GM21381 (cell line): ENCODE measurements at regions not wholly inside any gene's neighbourhood (a gene's known extent, or its start where the extent isn't known, plus 50 kb on each side); places are given as distances from the start of the nearest gene placed in this dataset.
A peak's percentile ranks its signal among the peaks of the same experiment; 100 is the strongest.

Experiments used
- ATAC-seq: cut with Tn5 transposase; IDR thresholded peaks from one replicate; pipeline ENCODE4 v1.9.1; 2021; ENCODE audit warnings: mild to moderate bottlenecking, moderate library complexity; ENCODE audit not compliant: unreplicated experiment

DNA sequence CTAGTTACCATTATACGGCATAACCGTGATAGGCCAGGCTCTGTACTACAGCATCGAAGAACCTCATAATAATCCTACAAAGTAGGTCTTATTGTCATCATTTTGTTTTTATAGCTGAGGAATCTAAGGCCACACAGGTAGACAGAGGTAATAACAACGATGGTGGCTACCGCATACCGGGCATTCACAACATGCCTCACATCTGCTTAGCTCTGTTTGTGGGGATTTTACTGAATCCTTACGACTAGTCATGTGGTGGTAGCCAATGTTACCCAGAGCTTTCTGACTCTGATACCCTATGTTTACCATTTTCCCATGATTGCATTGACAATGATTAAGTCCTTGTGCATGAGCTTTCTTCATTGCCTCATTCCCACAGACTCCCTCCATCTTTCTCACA is 269.4 kb downstream of the TCF7L2 start:
- ATAC-seq: no peak

DNA sequence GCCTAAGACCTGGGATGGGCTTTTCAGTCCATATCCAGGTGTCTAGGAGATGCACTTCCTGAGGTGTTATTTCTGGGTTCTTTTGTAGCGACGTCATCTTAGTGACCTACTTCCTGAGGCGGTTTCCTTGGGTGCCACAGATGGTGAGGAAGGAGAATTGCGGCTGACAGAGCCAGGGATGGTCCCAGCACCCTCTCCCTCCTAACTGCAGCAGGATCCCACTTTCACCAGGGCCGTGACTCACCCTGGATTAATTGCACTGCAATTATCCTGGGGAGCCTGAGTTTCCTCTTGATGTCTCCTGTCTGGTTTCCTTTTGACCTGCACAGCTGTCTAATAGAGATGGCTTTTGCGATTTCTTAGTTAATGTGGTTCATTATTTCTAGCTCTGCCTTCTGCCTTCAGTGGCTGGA is 271.7 kb downstream of the TCF7L2 start:
- no peak for ATAC-seq

DNA sequence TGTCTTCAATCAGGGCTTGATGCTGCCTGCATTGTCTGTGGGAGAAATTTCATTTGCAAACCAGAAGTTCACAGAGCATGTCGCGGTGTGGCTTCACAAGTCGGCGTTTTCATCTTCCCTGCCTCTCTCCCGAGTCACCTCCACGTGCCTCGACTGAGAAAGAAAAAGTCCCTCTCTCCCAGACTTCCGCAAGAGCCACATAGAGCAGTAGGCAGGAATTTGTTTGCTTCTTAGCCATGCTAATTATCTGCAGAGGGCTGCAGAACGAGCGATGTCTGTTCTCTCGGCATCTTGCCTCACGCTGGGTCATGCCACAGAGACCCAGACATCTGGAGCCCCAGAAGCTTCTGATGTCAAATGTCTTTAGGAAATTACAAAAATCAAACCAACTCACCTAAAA is 272.2 kb downstream of the TCF7L2 start:
- ATAC-seq: no peak

DNA sequence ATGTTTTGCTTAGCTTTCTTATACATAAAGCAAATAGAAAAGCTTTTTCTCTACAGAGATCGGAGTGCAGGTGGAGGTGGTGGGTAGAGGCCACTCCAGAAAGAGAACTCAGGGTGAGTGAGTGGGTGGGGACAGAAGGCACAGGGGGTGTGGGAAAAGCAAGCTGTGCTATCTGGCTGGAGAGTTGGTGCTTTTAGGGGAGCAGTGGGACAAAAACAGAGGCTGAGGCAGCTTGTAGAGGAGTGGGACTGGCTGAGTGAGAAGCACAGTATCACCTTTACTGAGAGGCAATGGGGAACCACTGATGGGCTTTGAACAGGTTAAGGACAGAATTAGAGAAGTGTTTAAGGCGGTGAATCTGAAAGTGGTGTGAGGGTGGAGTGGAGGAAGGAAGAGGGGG is 275.3 kb downstream of the TCF7L2 start:
- no peak for ATAC-seq

DNA sequence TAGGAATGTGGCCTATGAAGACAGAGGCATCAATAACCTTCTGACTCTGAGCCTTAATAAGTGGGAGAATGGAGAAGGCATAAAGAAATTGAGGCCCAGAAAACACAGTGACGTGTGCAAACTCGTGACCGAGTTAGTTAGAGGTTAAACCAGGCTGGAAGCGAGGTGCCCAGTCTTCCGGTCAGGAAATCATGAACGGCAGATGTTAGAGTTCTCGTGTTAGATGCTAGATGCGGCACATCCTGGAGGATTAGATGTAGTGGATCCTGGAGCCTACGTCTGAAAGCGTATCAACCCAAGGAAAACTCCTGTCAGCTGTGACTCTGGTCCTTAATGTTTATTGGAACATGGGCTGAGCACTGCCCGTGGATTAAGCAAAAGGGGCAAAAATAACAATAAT is 275.9 kb downstream of the TCF7L2 start:
- no peak for ATAC-seq

DNA sequence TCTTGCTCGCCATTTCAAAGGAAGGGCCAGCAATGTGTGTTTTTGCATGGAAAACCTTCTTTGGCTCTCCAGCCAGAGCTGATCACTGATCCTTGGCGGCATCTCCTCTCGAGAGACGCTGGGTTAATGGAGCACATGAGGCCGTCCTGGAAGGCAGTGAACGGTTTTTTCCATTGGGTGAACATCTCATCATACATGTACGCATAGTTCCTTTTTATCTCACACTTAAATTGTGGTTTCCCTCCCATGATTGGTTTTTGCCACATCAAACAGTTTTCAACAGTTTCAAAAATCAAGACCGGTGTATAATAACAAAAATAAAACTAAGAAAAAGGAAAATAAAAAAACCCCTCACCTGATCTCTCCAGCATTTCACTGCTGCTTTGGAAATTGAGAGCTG is 276.4 kb downstream of the TCF7L2 start:
- ATAC-seq: no peak

DNA sequence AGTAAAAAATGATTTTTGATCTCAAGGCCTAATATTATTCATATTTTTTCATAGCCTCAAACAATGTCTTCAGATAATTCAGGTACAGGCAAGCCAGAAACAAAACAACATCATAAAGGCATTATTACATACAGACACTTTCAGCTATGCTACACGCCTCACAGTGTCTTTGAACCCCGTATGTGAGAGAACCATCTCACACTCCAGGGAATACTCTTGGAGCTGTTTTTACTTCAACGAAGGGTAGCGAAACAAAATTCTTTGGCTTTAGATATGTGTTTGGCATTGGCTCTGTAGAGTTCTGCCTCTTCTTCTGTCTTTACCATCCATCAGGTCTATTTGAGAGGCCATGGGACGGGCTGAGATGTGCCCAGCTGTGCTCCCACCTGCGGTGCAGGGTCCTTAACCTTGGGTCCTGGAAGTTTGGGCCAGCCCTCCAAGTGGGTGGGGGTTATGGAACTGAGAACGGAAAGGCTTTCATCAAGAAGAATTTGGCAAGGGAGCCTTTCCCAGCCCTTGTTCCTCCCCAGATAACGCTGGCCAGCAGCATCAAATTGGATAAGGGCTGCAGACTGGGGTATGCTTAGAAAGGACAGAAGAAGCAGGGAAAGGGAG is 276.9 kb downstream of the TCF7L2 start:
- ATAC-seq: no peak

DNA sequence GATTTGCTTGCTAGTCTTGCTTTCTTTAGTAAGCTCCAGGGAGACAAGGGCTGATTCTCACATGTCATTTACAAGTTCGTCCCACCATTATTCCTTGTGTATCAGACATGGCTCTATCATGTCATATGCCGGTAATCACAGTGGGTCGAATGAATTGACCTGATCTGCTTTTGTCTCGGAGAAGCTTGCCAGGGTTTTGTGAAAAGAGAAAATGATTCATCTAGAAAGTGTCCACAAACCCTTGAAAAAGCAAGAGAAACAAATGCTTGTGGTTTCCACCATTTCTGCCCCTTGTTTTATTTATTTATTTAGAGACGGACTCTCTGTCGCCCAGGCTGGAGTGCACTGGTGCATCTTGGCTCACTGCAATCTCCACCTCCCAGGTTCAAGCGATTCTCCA is 278.5 kb downstream of the TCF7L2 start:
- no peak for ATAC-seq

DNA sequence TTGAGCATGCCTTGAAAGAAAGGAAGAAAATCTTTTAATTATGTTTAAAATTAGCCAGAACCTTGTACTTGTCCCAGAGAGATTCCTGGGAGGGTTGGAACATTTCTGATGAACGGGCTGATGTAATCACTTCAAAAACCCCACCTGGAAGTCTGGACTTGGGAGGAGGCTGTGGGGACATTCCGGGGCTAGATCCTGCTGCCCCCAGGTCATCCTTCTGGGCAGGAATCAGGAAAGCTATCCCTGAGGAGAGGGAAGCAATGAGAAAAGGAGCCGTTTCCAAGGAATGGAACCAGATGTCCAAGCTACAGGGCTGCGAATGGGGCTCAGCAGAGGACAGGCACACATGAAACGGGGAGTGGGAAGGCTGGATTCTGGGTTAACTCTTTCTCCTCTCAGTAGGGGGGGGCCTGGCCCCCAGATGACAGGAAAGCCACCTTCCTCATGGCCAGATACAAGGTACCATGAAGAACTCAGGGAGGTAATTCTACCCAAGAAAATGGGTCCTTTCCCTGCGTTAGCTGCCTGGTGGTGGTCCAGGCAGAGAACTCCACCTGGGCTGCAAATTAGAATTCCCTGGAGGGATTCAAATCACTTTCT is 280.1 kb downstream of the TCF7L2 start:
- no peak for ATAC-seq

DNA sequence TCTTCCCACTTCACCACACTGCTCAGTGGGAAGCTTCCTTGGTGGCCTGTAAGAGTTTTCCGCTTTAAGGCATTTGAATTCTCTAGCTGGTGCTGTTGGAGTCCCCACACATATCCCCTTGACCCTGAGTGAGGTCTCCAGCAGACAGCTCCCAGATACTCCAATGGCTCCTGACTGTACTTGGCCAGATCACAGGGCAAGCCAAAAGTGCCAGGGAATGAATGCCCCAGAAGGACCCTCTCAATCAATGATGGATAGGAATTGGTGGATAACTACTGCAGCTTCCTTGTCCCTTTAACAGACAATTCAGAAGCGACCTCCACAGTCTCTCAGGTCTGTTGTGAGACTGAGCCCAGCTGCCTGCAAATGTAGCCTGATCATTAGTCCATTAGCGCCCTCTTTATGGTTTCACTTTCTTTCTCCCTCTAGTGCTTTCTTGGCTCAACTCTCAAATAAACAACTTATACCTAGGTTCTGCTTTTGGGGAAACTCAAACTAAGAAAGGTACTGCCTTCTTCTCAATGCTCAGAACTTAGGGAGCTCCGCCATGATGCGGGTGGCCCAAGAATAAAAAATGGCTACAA is 283.0 kb downstream of the TCF7L2 start:
- peak; percentile 79 for ATAC-seq

DNA sequence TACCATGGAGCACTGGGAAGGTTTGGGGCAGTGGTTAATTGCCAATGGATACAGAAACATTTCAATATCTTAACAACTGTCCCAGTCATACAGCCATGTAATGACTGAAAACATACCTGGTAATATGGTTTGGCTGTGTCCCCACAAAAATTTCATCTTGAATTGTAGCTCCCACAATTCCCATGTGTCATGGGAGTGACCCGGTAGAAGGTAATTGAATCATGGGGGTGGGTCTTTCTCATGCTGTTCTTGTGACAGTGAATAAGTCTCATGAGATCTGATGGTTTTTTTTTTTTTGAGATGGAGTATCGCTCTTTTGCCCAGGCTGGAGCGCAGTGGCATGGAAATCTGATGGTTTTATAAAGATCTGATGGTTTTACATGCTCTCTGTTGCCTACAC is 284.4 kb downstream of the TCF7L2 start:
- ATAC-seq: no peak

DNA sequence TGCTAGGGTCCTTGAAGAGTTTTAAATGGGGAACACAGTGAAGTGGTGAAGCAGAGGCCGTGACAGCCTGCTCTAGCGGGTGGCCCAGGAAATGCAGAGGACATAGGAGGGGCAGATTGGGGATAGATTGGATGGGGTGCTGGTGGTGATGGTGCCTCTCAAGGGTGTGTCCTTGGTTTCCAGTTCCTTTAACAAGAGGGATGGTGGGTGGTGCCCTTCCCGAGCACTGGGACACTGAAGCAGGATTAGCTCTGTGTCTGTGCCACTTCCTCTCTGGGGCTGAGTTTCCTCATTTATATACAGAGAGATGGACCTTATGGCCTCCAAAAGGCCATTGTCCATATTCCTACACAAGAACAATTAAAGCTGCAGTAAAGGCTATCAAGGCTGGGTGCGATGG is 285.5 kb downstream of the TCF7L2 start:
- ATAC-seq: no peak

DNA sequence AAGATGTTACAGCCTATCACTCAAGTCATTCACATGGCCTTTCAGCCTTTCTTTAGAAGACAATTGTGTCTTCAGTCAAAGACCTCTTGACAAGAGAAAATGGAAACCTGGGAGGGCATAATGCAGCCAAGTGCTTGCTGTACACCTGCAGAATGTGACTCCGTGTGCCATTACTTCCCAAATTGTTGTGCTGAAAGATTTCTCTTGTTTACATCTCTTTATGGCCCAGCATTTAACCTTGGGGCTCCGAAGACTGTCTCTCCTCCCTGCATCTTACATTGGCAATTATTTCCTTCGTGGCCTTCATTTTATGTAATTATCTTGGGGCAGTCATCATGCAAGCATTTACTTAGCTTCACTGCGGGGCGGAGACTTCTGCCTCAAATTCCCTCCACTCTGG is 287.0 kb downstream of the TCF7L2 start:
- ATAC-seq: no peak

DNA sequence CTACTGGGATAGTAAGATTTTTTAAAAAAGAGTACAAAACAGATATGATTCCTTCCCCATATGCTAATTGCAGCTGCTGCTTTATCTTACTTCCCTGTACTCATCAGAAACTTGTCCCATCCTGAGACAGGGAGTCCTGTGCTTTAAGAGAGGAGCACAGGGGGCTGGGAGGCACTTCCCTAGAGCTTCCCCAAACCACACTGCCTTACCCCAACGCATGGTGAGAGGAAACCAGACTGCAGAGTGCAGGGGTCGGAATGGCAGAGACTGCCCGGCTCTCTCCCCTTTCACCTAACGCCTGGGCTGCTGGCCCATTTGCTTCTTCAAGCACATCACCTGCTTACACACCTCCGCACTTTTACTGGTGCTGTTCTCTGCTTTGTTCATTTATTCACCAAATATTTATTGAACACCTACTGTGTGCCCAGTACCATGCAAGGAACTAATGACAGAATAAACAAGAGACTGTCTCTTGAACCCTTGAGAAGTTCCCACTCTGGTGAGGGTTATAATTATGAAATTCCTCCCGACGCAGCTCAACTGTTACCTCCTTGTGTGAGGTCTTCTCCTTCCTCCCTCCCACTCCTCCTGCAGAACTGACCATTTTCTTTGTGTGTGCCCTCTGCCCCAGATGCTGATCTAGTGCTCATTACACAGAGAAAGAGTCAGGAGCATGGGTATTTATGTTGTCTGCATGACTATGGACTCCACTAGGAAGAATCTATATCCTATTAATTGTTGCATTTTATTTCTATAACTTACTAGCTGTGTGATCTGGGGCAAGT is 289.7 kb downstream of the TCF7L2 start:
- ATAC-seq: no peak

DNA sequence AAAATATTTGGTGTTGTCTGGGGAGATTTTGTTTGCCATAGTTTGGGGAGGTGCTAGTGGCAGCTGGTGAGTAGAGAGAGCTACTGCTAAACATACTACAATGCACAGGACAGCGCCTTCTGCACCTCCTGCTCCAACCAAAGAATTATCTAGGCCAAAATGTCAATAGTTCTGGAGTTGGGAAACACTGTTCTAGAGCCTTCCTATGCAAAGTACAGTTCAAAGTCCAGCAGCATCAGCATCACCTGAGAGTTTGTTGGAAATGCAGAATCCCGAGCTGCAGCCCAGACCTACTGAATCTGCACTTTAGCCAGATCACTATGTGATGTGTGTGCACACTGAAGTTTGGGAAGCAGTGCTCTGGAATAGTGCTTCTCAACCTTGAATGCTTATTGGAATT is 290.7 kb downstream of the TCF7L2 start:
- no peak for ATAC-seq

DNA sequence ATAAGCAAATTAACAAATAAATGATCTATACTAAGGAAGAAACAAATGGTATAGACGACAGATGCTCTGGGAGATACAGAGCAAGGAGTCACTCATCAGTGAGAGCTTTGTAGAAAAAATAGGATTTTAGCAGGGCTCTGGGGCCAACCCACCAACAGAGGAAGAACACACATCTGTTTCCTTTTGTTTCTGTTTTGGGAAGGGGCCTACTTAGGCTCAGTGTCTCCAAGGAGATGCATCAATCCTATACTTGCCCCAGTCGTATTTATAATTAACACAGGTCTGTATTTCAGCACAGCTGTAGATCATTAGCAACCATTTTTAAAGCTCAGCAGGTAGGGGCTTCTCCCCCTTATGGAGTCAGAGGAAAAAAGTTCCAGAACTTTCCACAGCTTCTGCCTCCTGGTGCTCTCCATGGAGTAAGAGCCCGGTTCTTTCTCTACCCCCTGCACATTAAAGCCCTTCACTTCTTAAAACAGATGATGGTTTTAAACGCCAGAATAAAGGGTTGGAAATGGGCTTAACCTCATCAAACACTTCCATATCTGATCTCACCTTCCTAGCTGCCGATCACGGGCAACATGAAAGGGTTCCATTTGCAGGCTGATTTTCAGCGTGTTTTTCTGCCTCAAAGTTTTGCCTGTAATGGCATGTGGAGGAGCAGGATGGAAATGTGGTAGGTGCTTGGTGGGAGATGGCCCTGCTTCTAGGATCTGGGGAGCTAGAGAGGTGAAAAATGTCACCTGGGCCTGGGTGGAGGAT is 291.7 kb downstream of the TCF7L2 start:
- ATAC-seq: no peak

DNA sequence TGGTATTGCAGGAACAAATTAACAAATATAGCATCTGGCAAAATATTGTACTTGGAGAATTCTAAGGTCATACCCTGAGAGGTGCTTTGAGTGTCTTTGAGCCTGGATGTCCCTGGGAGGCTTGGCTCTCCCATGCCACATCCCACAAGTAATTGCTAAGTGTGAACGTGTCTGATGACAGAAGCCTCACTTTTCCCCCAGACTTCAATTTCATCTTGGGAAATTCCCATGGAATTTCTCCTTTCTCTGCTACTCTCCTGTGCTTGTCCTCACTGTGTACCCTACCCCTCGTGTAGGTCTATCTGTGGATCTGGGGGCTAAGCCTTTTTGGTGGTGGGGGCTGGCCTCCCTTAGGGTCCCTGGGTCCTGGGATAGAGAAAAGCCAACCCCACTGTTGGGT is 293.3 kb downstream of the TCF7L2 start:
- no peak for ATAC-seq

DNA sequence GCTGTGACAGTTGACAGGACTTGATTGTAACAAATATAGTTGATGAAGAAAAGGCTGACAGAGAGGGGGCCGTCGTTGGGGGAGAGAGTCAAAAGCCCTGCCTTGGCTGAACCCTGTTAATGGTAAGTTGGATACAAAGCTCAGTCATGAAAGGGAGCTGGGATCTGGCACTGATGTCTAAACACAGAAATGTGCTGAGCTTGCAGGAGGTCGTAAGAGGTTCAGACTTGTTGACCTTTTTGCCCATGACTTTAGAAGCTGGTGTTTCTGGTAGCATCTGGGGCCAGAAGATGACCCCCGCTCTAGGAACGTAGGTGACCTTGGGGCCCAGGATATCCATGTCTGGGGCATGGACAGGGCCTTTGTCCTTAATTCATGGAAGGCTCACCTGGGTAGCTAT is 294.7 kb downstream of the TCF7L2 start:
- ATAC-seq: no peak

DNA sequence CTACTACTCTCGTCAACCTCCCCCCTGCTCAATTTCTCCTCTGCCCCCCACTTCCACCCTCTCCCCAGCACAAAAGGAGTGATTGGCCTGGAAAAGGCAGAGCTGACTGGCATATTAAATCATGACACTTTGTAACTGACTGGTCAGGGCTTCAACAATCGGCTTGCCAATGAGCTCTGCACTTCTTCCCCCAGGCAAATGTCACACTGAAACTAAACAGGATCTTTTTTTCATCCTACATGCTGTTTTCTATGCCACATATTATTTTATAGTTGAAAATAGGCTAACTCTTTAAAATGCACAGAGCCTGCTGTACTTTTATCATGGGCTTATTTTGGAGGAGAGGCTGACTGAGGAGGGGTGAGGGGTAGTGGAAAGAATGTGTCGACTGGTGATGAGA is 295.2 kb downstream of the TCF7L2 start:
- ATAC-seq: no peak

DNA sequence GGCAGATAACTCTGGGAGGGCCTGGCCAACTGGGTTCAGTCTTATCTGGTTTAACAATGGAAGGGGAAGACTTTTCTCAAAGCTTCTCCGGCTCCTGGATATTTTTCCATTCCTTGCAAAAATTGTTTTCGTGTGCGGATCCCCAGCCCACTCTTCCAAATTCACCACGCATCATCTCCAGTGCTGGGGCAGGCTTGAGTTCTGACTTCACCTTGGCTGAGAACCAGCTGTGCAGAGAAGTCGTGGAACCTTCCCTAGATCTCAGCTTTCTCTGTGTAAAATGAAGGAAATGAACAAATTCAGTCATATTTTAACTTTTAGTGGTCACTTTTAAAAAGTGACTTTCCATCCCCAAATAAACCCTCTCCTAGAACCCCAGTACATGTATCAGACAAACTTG is 297.0 kb downstream of the TCF7L2 start:
- ATAC-seq: no peak
